NB4 (cell line): ENCODE measurements at regions not wholly inside any gene's neighbourhood (a gene's known extent, or its start where the extent isn't known, plus 50 kb on each side); places are given as distances from the start of the nearest gene placed in this dataset.

Experiments
- POLR2A ChIP-seq: IDR thresholded peaks from 2 replicates; pipeline ENCODE4 v1.6.1; 2011; ENCODE audit warnings: mild to moderate bottlenecking; ENCODE audit not compliant: insufficient read length; ENCODE audit errors: extremely low read depth
- TF ChIP-seq, protein P1 (sequence below): IDR thresholded peaks from one replicate; pipeline ENCODE4 v1.5.1; 2012; ENCODE audit warnings: low read depth, low read length
- TF ChIP-seq, protein P2 (sequence below): IDR thresholded peaks from 2 replicates; pipeline ENCODE4 v1.6.1; 2011; ENCODE audit warnings: low read depth, low read length

DNA sequence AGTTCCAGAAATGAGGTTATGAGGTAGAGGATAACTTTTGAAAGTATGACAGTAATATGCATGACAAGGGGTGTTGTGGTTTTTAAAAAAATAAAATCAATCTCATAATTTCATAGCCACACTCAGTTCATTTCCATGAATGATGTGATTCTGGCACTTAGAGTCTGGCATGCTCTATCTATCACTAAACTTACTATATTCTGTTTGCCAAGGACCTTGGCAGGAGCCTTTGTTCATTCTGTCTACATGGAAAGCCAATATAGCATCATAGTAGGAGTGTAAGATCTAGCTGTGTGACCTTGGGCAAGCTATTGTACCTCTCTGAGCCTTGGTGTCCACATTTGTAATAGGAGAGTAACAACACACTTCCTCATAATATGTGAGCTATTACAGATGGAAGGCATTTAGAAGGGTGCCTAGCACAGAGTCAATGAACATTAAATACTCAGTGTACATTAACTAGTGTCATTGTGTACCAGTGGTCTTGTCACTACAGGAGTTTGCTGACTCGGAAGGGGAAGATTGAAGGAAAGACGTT, 507.6 kb downstream of the SOX6 start:
- TF ChIP-seq, protein P1, sequence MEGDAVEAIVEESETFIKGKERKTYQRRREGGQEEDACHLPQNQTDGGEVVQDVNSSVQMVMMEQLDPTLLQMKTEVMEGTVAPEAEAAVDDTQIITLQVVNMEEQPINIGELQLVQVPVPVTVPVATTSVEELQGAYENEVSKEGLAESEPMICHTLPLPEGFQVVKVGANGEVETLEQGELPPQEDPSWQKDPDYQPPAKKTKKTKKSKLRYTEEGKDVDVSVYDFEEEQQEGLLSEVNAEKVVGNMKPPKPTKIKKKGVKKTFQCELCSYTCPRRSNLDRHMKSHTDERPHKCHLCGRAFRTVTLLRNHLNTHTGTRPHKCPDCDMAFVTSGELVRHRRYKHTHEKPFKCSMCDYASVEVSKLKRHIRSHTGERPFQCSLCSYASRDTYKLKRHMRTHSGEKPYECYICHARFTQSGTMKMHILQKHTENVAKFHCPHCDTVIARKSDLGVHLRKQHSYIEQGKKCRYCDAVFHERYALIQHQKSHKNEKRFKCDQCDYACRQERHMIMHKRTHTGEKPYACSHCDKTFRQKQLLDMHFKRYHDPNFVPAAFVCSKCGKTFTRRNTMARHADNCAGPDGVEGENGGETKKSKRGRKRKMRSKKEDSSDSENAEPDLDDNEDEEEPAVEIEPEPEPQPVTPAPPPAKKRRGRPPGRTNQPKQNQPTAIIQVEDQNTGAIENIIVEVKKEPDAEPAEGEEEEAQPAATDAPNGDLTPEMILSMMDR = no peak
- TF ChIP-seq, protein P2, sequence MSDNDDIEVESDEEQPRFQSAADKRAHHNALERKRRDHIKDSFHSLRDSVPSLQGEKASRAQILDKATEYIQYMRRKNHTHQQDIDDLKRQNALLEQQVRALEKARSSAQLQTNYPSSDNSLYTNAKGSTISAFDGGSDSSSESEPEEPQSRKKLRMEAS = no peak
- TF ChIP-seq POLR2A = no peak
